ENCODE measurements at regions not wholly inside any gene's neighbourhood (a gene's known extent, or its start where the extent isn't known, plus 50 kb on each side); places are given as distances from the start of the nearest gene placed in this dataset.
A peak's percentile ranks its signal among the peaks of the same experiment; 100 is the strongest.

DNA sequence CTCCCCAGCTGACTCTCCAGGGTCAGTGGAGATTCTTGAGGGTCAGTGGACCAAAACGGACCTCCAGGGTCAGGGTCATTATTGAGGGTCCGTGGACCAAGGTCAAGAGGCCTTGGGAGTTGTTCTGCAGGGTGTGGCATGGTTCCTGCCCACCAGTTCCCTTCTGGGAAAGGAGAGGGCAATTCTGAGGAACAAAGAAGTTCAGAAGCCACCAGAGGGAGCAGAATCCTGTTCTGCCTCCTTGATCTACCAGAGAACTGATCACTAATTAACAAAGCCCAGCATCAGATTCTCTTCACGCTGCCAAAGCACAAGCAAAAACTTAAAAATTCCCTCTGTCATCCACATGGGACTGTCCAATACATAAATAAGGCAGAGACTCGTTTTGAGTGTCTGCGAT, 263.4 kb downstream of the DHX35 start:
- intact Hi-C loops (cut with DNase I): no loop called here
- DNase-seq (no peak), ATAC-seq (no peak)

DNA sequence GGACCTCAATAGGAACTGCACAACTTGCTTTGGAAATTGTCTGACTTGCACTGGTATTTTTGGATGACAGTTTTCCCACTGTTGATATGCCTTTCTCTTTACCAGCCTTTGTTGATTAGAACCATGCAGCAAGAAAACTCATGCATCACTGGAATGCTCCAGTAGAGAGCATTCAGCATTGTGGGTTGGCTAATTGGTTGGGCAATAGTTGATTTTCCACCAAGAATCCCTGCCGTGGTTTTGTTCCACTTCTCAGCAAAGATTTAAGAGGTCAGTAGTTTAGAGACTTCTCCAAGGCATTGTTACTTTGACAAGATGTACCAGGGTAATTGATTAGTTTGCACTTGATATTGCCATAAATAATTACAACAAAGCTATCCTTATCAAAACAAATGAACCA, 260.0 kb downstream of the DHX35 start:
- DNase-seq: no peak
- intact Hi-C loops (cut with DNase I): no loop called here
- no peak for ATAC-seq

DNA sequence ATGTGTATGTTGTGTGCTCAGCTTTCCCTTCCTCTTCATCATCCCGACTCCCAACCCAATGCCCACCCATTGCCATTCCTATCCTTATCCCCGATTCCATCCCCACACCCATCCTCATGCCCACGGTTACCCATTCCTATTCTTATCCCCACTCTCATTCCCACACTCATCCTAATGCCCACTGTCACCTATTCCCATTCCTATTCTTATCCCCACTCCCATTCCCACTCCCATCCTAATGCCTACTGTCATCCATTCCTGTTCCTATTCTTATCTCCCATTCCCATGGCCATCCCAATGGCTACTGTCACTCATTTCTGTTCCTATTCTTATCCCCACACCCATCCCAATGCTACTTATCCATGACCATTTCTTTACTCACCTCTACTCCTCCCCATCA, 254.1 kb downstream of the DHX35 start:
- ATAC-seq (no peak), DNase-seq (no peak)
- intact Hi-C loops (cut with DNase I): no loop called here

DNA sequence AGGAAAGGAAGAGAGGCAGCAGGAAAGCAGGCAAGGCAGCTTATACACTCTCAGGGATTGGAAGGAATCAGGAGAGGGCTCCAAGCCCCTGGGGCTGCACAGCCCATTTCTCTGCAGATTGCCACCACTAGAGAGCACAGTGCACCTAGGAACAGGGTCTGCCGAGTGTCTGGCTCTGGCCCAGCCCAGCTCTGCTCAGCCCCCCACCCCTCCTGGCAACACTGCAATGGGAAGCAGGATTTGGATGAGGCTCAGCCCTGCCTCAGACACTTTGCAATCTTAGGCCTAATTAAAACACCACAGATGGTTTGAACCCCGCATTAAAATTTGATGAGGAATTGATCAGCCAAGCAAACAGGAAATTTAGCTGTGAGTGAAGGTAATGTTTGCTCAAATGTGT, 252.7 kb downstream of the DHX35 start:
- intact Hi-C loops (cut with DNase I): no loop called here
- DNase-seq (no peak), ATAC-seq (no peak)

DNA sequence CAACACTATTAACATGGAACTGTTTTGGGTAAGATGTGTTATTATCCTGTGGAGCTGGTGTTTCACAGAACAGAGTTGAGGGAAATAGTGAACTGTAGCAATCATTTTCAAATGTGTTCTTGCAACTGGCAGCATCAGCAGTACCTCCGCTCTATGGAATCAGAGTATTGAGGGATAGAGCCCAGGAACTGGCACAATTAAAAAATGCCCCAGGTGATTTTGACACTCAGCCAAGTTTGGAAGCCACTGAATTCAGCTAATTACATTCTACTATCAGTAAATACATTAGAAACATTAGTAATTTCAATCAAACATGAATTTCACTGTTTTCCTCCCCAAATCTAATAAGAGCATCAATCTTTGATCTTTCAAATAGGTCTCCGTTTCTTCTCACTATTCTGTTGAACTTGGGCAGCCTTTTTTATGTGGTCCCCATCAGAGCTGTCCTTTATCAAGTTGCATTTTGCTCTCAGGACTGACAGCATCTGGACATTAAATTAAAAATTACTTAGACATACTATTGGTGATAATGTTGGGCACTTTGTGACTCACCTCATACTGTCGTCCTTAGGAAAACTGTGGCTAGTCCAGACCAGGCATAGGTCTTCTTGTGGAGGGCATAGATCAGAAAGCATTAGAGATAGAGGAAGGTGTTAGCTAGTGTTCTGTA, 251.5 kb downstream of the DHX35 start:
- intact Hi-C loops (cut with DNase I): no loop called here
- ATAC-seq (no peak), DNase-seq (no peak)

DNA sequence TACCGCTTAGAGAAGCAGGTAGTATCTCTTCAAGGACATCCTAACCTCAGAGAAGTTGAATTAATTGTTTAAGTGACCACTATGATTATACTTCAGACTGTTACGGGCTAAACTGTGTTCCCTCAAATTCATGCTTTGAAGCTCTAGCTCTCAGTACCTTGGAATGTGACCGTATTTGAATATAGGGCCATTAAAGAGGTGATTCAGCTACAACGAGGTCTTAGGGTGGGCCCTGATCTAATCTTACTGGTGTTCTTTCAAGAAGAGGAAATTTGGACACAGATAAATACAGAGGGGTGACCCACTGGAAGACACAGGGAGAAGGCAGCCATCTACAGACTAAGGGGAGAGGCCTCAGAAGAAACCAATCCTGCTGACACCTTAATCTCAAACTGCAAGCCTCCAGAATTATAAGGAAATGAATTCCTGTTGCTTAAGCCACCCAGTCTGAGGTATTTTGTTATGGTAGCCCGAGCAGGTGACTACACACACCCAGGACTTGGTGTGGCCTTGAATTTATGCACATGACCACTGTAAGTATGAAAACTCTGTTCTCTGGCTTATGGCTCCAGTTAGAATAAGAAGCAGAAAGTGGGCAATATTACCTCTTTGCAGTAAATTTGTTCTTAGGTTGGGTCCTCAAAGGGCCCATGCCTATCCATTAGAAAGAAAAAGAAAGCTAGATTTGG, 249.1 kb downstream of the DHX35 start:
- DNase-seq (no peak), ATAC-seq (no peak)
- intact Hi-C loops (cut with DNase I): no loop called here

DNA sequence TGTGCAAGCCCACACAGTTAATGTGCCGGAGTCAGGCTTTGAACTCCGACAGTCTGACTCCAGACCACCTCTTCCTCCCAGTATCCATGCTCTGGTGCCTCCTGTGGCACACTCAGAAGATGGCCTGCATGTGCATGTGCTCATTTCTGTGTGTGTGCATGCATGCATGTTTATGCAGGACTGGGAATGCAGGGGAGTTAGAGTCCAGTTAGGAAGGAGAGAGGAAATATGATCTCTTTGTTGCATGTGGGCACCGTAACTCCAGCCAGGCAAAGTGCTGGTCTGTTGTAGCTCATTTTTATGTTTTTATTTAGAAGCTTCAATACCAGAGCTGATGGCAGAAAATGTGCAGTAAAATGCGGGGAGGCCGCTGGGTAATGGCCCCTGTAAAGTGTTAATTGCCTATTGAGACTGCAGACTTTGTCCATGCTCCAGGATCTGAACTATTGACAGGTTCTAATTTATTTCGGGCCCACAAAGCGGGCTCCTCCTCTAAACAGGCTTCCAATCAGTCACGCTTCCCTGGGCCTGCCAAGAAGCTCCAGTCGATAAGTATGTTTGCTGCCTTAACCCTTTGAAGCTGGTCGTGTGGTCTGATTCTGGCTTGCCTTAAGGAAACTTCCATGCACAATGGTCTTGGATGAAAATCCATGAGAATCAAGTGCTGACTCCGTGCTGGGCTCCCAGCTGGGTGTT, 248.3 kb downstream of the DHX35 start:
- DNase-seq (no peak), ATAC-seq (no peak)

DNA sequence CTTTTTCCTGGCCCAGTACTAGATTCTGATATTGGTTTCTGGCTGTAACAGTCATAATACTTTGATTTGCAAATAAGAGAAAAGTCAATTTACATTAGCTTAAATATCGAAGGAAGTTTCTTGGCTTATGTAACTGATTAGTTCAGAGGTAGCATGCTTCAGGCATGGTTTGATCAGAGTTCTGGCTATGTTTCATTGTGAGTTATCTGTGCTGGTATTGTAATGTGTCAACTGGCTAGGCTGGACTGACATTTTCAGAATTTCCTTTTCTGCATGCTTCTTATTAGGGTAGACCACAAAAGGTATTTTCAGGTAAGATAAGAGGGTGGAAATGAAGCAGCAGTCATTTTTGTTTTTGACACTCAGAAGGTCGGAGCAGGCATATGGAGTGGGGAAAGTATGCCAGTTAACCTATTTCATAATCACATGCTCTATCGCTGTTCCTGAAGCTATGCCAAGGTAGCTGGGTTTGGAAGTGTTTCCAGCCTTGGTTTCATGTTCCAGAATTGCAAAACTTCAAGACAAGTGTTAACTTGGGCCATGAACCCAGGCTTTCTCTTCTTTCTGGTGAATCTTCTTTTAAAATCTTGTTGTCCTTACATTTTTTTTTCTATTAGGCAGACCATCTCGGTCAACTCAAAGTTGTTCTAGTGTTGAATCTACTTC, 244.9 kb downstream of the DHX35 start:
- no peak for DNase-seq
- intact Hi-C loops (cut with DNase I): no loop called here
- peak; percentile 44 to 67 for ATAC-seq

More for the DNA sequence above, 248.3 kb downstream of the DHX35 start:
- intact Hi-C loops (cut with DNase I): no loop called here

DNA sequence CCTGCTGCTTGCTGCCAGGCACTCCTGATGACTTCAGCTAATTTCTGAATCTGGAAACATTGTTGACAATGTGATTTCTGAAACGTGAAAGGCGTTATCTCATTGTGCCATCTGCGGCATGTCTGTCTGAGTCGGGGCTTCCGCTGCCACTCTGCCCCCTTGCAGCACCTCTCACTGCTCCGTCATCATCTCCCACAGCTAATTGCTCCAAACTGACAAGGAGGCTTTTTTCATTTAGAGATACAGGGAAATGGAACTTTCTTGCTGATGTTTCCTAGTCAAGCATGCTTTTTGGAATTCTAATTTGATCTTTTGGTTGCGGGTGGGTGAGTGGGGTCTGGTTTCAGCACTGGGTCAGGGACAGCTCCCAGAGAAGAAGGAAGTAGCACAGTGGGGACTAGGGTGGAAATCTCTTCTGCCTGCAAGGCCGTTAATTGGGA, 233.5 kb downstream of the DHX35 start:
- ATAC-seq: no peak
- no peak for DNase-seq
- intact Hi-C loops (cut with DNase I): no loop called here

DNA sequence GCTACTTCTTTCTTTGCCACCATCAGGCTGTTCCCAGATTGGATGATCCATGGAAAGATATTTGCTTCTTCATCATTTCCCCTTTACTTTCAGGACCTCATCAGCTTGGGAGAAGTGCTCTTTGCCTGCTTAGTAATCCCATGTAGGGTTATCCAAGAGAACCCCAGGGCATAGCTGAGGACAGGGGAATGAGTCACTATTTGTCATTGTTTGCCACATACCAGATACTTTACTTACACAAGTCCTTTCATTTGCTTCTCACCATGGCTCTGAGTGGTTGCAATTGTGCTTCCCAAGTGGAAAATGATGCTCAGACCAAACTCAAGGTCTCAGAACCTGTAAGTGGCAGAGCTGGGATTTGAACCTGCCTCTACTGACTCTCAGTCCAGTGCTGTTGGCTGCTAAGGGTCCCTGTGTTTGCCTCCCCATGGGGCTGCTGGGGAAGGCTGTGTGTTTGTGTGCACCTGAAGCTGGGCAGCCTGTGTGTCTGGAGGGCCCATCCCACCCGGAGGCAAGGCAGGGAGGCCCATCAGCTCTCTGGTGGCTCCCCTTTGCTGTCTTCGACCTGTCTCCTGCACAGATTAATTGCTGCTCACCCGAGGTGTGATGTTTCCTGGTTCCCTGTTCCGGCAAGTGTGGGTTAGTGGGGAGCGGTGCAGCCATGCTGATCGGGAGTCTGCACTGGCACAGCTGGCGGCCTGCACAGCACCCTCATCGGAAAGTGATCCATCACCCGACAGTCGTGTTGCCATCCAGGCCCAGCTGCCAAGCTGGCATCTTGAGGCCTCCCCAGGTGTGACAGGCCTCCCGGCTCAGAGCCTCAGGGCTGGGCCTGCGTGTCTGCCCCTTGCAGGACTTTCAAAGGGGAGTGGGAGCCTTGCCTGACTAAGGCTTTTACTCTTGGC, 228.8 kb downstream of the DHX35 start:
- no peak for ATAC-seq

DNA sequence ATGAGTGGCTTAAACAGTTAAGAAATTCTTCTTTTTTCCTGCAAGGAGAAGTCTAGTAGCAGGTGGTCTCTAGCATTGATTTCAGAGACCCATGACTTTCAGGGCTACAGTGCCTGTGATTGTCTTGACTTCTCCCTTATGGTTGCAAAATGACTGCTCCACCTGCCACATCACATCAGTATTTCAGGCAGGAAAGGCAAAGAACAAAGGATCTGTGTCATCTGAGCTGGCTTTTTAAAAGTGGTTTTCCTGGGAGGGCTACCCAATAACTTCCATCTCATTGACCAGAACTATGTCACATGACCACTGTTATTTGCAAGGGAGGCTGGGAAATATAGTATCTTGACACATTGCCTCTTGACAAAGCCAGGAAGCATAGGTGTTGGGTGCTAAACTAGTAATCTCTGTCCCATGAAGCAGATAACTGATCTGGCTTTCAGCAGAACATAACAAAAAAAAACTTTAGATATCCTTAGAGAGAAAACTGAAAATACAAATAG, 226.2 kb downstream of the DHX35 start:
- intact Hi-C loops (cut with DNase I): no loop called here
- ATAC-seq: no peak

More for the DNA sequence above, 228.8 kb downstream of the DHX35 start:
- DNase-seq: no peak
- intact Hi-C loops (cut with DNase I): no loop called here

DNA sequence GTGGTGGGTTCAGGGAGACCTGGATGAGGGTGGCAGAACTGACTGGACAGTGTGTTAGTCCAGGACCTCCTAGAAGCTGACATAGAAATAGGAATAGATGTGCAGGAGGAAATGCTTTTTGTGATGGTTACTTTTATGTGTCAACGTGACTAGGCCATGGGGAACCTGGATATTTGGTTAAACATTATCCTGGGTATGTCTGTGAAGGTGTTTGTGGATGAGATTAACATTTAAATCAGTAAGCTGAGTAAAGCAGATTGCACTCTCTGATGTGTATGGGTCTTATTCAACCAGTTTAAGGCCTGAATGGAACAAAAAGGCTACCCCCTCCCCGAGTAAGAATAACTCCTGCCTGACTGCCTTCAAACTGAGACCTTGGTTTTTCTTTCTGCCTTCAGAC, 219.3 kb downstream of the DHX35 start:
- no peak for ATAC-seq
- intact Hi-C loops (cut with DNase I): no loop called here
- no peak for DNase-seq

More for the DNA sequence above, 226.2 kb downstream of the DHX35 start:
- no peak for DNase-seq

DNA sequence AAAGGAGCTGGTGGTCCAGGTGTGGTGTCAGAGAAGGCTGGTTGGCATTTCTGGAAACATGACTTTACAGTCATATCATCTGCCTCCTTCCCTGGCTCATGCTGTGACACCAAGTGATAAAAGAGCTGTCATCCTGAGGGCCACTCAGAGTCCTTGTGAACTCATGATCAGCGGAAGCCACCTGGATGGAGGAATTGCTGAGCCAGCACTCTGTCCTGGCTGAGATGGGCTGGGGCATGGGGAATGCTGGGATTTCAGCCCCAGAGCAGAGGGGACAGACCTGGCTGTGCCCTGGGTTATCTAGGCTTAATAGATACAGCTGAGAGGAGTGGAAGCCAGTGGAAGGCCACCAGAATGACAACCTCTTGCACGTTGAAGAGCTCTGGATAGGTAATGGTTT, 214.3 kb downstream of the DHX35 start:
- intact Hi-C loops (cut with DNase I): no loop called here
- no peak for DNase-seq
- no peak for ATAC-seq

DNA sequence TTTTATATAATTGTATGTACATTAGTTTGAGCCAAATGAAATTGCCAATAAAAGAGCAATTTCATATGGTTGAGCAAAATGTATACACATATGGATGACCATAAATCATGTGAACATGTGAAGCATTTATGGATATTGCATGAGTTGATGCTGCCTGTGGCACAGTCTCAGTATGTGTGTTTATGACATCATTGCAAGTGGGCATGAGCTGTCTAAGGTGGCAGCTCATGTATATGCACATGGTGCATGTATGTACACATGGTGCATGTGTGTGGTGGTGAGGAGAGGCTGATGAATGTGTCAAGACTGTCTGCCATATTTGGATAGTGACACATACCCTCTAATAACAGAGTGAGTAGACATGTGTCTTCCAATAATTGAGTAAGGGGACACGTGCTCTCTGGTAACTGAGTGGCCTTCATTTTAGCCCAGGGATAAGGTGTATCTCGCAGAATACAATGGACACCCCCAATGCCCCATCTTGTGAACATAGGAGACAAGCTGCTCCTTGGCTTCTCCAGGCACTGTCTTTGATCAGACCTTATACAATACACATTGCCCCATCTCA, 208.8 kb downstream of the DHX35 start:
- intact Hi-C loops (cut with DNase I): no loop called here
- no peak for ATAC-seq
- no peak for DNase-seq

DNA sequence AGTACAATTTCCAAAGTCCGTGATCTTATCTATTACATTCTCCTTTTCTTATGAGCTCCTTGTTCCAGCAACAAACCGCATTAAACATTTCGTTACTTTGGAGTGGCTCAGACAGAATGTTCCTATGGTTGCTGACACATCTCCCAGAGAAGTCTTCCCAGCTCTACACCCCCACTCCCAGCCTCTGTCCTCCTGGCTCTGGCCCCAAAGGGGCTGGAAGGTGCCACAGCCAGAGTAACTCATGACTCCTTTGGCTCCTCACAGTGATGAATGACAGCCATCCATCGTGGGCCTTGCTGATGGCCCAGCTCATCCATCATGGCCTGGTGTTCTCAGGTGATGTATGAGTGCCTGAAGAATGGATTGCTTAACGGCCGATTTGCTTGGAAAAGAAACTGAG, 203.0 kb downstream of the DHX35 start:
- DNase-seq (no peak), ATAC-seq (peak in 1 of 2 donors; percentile 39)
- intact Hi-C loops (cut with DNase I): no loop called here

DNA sequence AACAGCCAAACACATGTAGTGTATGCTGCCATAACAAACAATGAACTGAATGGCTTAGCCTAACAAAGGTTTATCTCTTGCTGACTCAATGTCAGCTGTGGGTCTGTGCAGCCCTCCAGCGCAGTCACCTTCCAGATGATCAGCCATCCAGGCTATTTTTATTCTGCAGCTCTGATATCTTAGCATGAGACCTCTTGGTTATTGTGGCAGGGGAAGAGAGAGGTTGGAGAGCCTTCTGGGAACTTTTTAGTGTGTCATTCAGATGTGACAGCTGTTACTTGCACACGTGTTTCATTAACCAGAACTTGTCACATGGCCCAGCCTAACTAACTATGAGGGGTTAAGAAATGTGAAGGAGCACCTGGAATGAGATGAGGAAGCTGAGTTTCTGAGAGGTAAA, 202.5 kb downstream of the DHX35 start:
- ATAC-seq (peak in 1 of 2 donors; percentile 77), DNase-seq (no peak)
- intact Hi-C loops (cut with DNase I): no loop called here

DNA sequence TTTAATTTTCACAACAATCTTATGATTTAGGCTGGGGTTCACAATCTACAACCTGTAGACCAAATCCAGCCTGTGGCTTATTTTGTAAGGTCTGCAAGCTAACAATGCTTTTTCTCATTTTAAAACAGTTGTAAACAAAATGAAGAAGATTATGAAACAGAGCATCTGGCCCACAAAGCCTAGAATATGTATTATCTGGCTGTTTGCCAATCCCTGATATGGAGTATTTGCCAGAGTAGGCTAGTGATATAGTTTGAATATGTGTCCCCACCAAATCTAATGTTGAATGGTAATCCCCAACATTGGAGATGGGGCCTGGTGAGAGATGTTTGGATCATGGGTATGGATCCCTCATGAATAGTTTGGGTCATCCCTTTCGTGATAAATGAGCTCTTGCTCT, 201.8 kb downstream of the DHX35 start:
- no peak for DNase-seq
- ATAC-seq: no peak
- intact Hi-C loops (cut with DNase I): no loop called here

DNA sequence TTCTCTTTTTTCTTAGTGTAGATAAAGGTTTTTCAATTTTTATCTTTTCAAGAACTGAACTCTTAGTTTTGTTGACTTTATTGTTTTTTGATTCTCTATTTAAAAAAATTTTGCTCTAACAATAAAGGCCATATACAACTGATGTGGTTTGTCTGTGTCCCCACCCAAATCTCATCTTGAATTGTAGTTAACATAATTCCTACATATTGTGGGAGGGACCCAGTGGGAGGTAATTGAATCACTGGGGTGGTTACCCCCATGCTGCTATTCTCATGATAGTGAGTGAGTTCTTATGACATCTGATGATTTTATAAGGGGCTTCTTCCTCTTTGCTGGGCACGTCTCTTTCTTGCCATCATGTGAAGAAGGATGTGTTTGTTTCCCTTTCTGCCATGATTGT, 199.8 kb downstream of the DHX35 start:
- DNase-seq (no peak), ATAC-seq (no peak)
- intact Hi-C loops (cut with DNase I): no loop called here

DNA sequence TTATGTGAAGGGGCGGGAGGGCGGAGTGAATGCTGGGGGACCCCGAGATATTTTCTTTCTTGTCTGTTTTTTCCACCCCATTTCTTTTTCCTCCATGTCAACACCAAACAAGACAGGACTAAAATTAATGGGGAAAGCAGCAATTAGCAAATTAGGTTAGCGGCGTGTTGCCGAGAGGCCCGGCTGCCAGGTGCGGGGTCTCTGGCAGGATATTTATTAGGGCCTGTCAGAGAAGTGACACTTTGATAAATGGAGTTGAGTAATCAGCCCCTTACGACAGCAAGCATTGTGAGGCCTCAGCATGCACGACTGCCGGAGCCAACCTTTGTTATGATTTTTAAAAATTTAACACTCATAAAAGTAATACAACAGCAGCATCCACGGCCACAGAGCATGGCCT, 193.8 kb downstream of the DHX35 start:
- intact Hi-C loops (cut with DNase I): no loop called here
- DNase-seq (no peak), ATAC-seq (no peak)
